ENCODE measurements at regions not wholly inside any gene's neighbourhood (a gene's known extent, or its start where the extent isn't known, plus 50 kb on each side); places are given as distances from the start of the nearest gene placed in this dataset.

- TF ChIP-seq CTCF (IDR thresholded peaks at IDR 0.05) (no peak), POLR2A (IDR thresholded peaks at IDR 0.05) (no peak)
- Histone ChIP-seq H3K9me3 (no peaks in the 10 kb centered on the region), H3K27ac (no peak overlapping the region), H3K27me3 (no peaks in the 10 kb centered on the region), H3K4me1 (no peaks in the 10 kb centered on the region), H3K4me3 (no peak overlapping the region), H3K36me3 (ENCODE audit: low read depth, missing control alignments) (no peaks in the 10 kb centered on the region)
- intact Hi-C loops (cut with DNase I; ENCODE audit: low total_unique reads) = no loop called here
- DNase-seq = no peak
- WGBS, 2 donors = 73 to 86% methylated on average over 3 of the region's 3 CpGs
Observed at GRCh38 chr16:58809213-58809612, 75.1 kb upstream of the GOT2 start.

- intact Hi-C loops (cut with DNase I; ENCODE audit: low total_unique reads) = no loop called here
- Histone ChIP-seq H3K9me3 (no peaks in the 10 kb centered on the region), H3K4me3 (no peak overlapping the region), H3K4me1 (no peaks in the 10 kb centered on the region), H3K27ac (no peak overlapping the region), H3K27me3 (no peaks in the 10 kb centered on the region), H3K36me3 (ENCODE audit: low read depth, missing control alignments) (no peaks in the 10 kb centered on the region)
- TF ChIP-seq POLR2A (IDR thresholded peaks at IDR 0.05) = no peak
- TF ChIP-seq CTCF (IDR thresholded peaks at IDR 0.05) = no peak
- DNase-seq = no peak
Observed at GRCh38 chr16:58807276-58807675, 73.2 kb upstream of the GOT2 start.

- intact Hi-C loops (cut with DNase I; ENCODE audit: low total_unique reads) = no loop called here
- WGBS, 2 donors = 83 to 86% methylated on average over 1 of the region's 1 CpG
- Histone ChIP-seq H3K9me3 (no peaks in the 10 kb centered on the region), H3K4me3 (no peak overlapping the region), H3K27ac (no peak overlapping the region), H3K4me1 (no peaks in the 10 kb centered on the region), H3K36me3 (ENCODE audit: low read depth, missing control alignments) (no peaks in the 10 kb centered on the region), H3K27me3 (no peaks in the 10 kb centered on the region)
- no peak for DNase-seq
- TF ChIP-seq POLR2A (IDR thresholded peaks at IDR 0.05) (no peak), CTCF (IDR thresholded peaks at IDR 0.05) (no peak)
Observed at GRCh38 chr16:58801838-58802237, 67.7 kb upstream of the GOT2 start.

- no peak for TF ChIP-seq CTCF (IDR thresholded peaks at IDR 0.05)
- no peak for TF ChIP-seq POLR2A (IDR thresholded peaks at IDR 0.05)
- no peaks in the 10 kb centered on the region for H3K36me3 ChIP-seq (ENCODE audit: low read depth, missing control alignments)
- 90 to 91% methylated on average over 9 of the region's 9 CpGs for WGBS, 2 donors
- H3K4me3 ChIP-seq = no peak overlapping the region
- no peaks in the 10 kb centered on the region for H3K27me3 ChIP-seq
- no peaks in the 10 kb centered on the region for H3K4me1 ChIP-seq
- DNase-seq = no peak
- intact Hi-C loops (cut with DNase I; ENCODE audit: low total_unique reads) = no loop called here
- no peaks in the 10 kb centered on the region for H3K9me3 ChIP-seq
- H3K27ac ChIP-seq = no peak overlapping the region
Observed at GRCh38 chr16:58797137-58797801, 63.2 kb upstream of the GOT2 start.

- no peak for DNase-seq
- Histone ChIP-seq H3K9me3 (no peaks in the 10 kb centered on the region), H3K27ac (no peak overlapping the region), H3K27me3 (no peaks in the 10 kb centered on the region), H3K36me3 (ENCODE audit: low read depth, missing control alignments) (no peaks in the 10 kb centered on the region), H3K4me3 (no peak overlapping the region), H3K4me1 (peaks cover 4% of the 10 kb centered on the region)
- TF ChIP-seq POLR2A (IDR thresholded peaks at IDR 0.05) = no peak
- TF ChIP-seq CTCF (IDR thresholded peaks at IDR 0.05) = no peak
- intact Hi-C loops (cut with DNase I; ENCODE audit: low total_unique reads) = no loop called here
- WGBS, 2 donors = 85 to 87% methylated on average over 1 of the region's 1 CpG
Observed at GRCh38 chr16:58793366-58793765, 59.2 kb upstream of the GOT2 start.

Data from testis (tissue), 2 donors.